ENCODE measurements at regions not wholly inside any gene's neighbourhood (a gene's known extent, or its start where the extent isn't known, plus 50 kb on each side); places are given as distances from the start of the nearest gene placed in this dataset.

- Histone ChIP-seq H3K9ac (ENCODE audit: control insufficient read depth, extremely low read depth, insufficient read depth, low read length) (no peak overlapping the region), H3K27ac (ENCODE audit: control insufficient read depth, insufficient read depth, low read length) (no peak overlapping the region), H2AFZ (ENCODE audit: control insufficient read depth, low read length) (no peak overlapping the region), H3K4me2 (ENCODE audit: control insufficient read depth, extremely low read depth, insufficient read depth, low read depth, low read length) (no peak overlapping the region), H3K36me3 (ENCODE audit: control insufficient read depth in 2 of 2, extremely low read depth in 1 of 2, insufficient read depth in 2 of 2, low read length in 2 of 2) (no peaks in the 10 kb centered on the region), H3K9me1 (ENCODE audit: control insufficient read depth, extremely low read depth, insufficient read depth, low read length) (no peaks in the 10 kb centered on the region), H4K20me1 (ENCODE audit: control insufficient read depth, extremely low read depth, insufficient read depth, low read length) (no peaks in the 10 kb centered on the region), H3K79me2 (ENCODE audit: control insufficient read depth, insufficient read depth, low read length) (no peaks in the 10 kb centered on the region), H3K4me3 (ENCODE audit: control insufficient read depth in 2 of 3, extremely low read depth in 1 of 3, insufficient read depth in 2 of 3, low read depth in 1 of 3, low read length in 3 of 3) (no peak overlapping the region), H3K4me1 (ENCODE audit: control insufficient read depth, extremely low read depth, insufficient read depth, low read length) (peaks cover 19% of the 10 kb centered on the region), H3K9me3 (ENCODE audit: control insufficient read depth, low read depth, low read length) (no peaks in the 10 kb centered on the region), H3K27me3 (ENCODE audit: control insufficient read depth, extremely low read depth, insufficient read depth, low read length) (no peaks in the 10 kb centered on the region)
- dilution Hi-C loops (cut with MboI; ENCODE audit: extremely low pct_ligation_motif_present, low sequenced_read_pairs) = no loop called here
- DNase-seq (ENCODE audit: low read depth, low spot score) (no peak), FAIRE-seq (no peak)
- TF ChIP-seq CTCF (optimal IDR thresholded peaks at IDR 0.05 in 1 of 3, IDR thresholded peaks at IDR 0.05 in 1 of 3, conservative IDR thresholded peaks at IDR 0.05 in 1 of 3; ENCODE audit: extremely low read depth in 1 of 3, insufficient read depth in 2 of 3, low read length in 3 of 3) = no peak
- TF ChIP-seq EZH2 (IDR thresholded peaks at IDR 0.05; ENCODE audit: low read length) = no peak
Observed at GRCh38 chr5:103617090-103617489, 54.5 kb upstream of the NUDT12 start.

- TF ChIP-seq CTCF (optimal IDR thresholded peaks at IDR 0.05 in 1 of 3, IDR thresholded peaks at IDR 0.05 in 1 of 3, conservative IDR thresholded peaks at IDR 0.05 in 1 of 3; ENCODE audit: extremely low read depth in 1 of 3, insufficient read depth in 2 of 3, low read length in 3 of 3) = no peak
- TF ChIP-seq EZH2 (IDR thresholded peaks at IDR 0.05; ENCODE audit: low read length) = no peak
- Histone ChIP-seq H4K20me1 (ENCODE audit: control insufficient read depth, extremely low read depth, insufficient read depth, low read length) (no peaks in the 10 kb centered on the region), H3K9ac (ENCODE audit: control insufficient read depth, extremely low read depth, insufficient read depth, low read length) (no peak overlapping the region), H3K4me2 (ENCODE audit: control insufficient read depth, extremely low read depth, insufficient read depth, low read depth, low read length) (no peak overlapping the region), H3K9me1 (ENCODE audit: control insufficient read depth, extremely low read depth, insufficient read depth, low read length) (no peaks in the 10 kb centered on the region), H3K27ac (ENCODE audit: control insufficient read depth, insufficient read depth, low read length) (no peak overlapping the region), H3K9me3 (ENCODE audit: control insufficient read depth, low read depth, low read length) (no peaks in the 10 kb centered on the region), H3K4me3 (ENCODE audit: control insufficient read depth in 2 of 3, extremely low read depth in 1 of 3, insufficient read depth in 2 of 3, low read depth in 1 of 3, low read length in 3 of 3) (no peak overlapping the region), H3K27me3 (ENCODE audit: control insufficient read depth, extremely low read depth, insufficient read depth, low read length) (no peaks in the 10 kb centered on the region), H3K4me1 (ENCODE audit: control insufficient read depth, extremely low read depth, insufficient read depth, low read length) (no peaks in the 10 kb centered on the region), H3K36me3 (ENCODE audit: control insufficient read depth in 2 of 2, extremely low read depth in 1 of 2, insufficient read depth in 2 of 2, low read length in 2 of 2) (no peaks in the 10 kb centered on the region), H2AFZ (ENCODE audit: control insufficient read depth, low read length) (no peak overlapping the region), H3K79me2 (ENCODE audit: control insufficient read depth, insufficient read depth, low read length) (no peaks in the 10 kb centered on the region)
- DNase-seq (ENCODE audit: low read depth, low spot score) (no peak), FAIRE-seq (no peak)
- dilution Hi-C loops (cut with MboI; ENCODE audit: extremely low pct_ligation_motif_present, low sequenced_read_pairs) = no loop called here
Observed at GRCh38 chr5:103612545-103612944, 50.0 kb upstream of the NUDT12 start.

Small RNA genes in the stretch of these regions (small RNA-seq; reads per million reads assigned to genes)
- gene PSMC1P5 (ENCODE audit: insufficient read length in 3 of 3, low read depth in 3 of 3, low replicate concordance in 1 of 3) (0 to 0.25 (median 0) reads per million in 3 experiments), gene RF00322 (ENCODE audit: insufficient read length in 3 of 3, low read depth in 3 of 3, low replicate concordance in 1 of 3) (0 reads per million in 3 experiments), gene RN7SL255P (ENCODE audit: insufficient read length in 3 of 3, low read depth in 3 of 3, low replicate concordance in 1 of 3) (0 reads per million in 3 experiments), gene RNA5SP189 (ENCODE audit: insufficient read length in 3 of 3, low read depth in 3 of 3, low replicate concordance in 1 of 3) (0 reads per million in 3 experiments), gene RNU1-140P (ENCODE audit: insufficient read length in 3 of 3, low read depth in 3 of 3, low replicate concordance in 1 of 3) (0 to 0.20 (median 0) reads per million in 3 experiments), gene RNU6-334P (ENCODE audit: insufficient read length in 3 of 3, low read depth in 3 of 3, low replicate concordance in 1 of 3) (0 reads per million in 3 experiments)
